ENCODE measurements at regions not wholly inside any gene's neighbourhood (a gene's known extent, or its start where the extent isn't known, plus 50 kb on each side); places are given as distances from the start of the nearest gene placed in this dataset.

DNA sequence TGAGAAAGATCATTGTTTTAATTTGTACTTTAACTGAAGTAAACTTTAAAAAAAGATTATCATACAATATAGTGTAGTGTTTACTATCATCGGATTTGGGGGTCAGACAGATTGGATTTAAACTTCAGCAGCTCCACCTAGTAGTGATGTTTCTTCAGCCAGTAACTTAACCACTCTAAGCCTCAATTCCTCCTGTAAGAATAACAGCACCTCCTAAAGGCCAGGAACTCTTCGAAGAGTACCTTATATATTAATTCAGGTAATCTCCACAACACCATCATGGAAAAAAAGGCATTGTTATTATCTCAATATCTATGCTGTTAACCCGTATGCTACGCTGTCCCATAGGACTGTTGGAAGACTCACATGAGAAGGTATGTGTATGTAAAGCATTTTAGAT, 69.0 kb upstream of the DLGAP1 start:
- TF ChIP-seq, protein P1, sequence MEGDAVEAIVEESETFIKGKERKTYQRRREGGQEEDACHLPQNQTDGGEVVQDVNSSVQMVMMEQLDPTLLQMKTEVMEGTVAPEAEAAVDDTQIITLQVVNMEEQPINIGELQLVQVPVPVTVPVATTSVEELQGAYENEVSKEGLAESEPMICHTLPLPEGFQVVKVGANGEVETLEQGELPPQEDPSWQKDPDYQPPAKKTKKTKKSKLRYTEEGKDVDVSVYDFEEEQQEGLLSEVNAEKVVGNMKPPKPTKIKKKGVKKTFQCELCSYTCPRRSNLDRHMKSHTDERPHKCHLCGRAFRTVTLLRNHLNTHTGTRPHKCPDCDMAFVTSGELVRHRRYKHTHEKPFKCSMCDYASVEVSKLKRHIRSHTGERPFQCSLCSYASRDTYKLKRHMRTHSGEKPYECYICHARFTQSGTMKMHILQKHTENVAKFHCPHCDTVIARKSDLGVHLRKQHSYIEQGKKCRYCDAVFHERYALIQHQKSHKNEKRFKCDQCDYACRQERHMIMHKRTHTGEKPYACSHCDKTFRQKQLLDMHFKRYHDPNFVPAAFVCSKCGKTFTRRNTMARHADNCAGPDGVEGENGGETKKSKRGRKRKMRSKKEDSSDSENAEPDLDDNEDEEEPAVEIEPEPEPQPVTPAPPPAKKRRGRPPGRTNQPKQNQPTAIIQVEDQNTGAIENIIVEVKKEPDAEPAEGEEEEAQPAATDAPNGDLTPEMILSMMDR (IDR thresholded peaks at IDR 0.05; ENCODE audit: low read depth, low read length): no peak
- no peaks in the 10 kb centered on the region for H3K27me3 ChIP-seq
- no peaks in the 10 kb centered on the region for H3K4me1 ChIP-seq
- H3K36me3 ChIP-seq: no peaks in the 10 kb centered on the region
- H3K4me3 ChIP-seq (ENCODE audit: low read depth, low read length): no peak overlapping the region
- no peak for DNase-seq
- H3K9me3 ChIP-seq: no peaks in the 10 kb centered on the region

DNA sequence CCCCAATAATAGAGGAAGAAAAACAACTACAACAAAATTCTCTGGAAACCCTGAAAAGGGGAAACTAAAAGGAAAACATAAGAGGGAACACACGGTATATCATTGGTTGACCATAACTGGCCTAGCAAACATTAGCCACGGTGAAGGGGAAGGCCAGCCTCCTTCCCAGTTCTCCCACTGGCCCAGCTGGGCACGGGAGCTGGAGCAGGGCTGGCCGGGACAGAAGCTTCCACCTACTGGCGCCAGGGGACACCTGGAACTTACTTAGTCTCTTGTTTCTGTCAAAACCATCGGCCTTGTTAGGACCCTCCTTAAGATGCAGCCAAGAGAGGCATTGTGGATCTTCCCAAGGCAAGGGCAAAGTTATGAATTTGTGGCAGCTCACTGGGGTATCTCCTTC, 56.1 kb upstream of the DLGAP1 start:
- no peaks in the 10 kb centered on the region for H3K27me3 ChIP-seq
- H3K36me3 ChIP-seq: no peaks in the 10 kb centered on the region
- no peaks in the 10 kb centered on the region for H3K9me3 ChIP-seq
- TF ChIP-seq, protein P1 (IDR thresholded peaks at IDR 0.05; ENCODE audit: low read depth, low read length): no peak
- no peaks in the 10 kb centered on the region for H3K4me1 ChIP-seq
- no peak for DNase-seq
- no peak overlapping the region for H3K4me3 ChIP-seq (ENCODE audit: low read depth, low read length)

DNA sequence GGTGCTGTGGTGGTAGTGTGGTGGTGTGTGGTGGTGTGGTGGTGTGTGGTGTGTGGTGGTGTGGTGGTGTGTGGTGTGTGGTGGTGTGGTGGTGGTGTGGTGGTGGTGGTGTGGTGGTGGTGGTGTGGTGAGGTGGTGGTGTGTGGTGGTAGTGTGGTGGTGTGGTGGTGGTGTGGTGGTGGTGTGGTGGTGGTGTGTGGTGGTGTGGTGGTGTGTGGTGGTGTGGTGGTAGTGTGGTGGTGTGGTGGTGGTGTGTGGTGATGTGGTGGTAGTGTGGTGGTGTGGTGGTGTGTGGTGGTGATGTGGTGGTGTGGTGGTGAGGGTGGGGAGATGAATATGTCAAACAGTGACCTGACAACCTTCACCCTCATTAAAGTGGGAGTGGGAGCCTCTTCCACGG, 55.6 kb upstream of the DLGAP1 start:
- Histone ChIP-seq H3K9me3 (no peaks in the 10 kb centered on the region), H3K4me1 (no peaks in the 10 kb centered on the region), H3K27me3 (no peaks in the 10 kb centered on the region), H3K36me3 (no peaks in the 10 kb centered on the region), H3K4me3 (ENCODE audit: low read depth, low read length) (no peak overlapping the region)
- DNase-seq: no peak
- TF ChIP-seq, protein P1 (IDR thresholded peaks at IDR 0.05; ENCODE audit: low read depth, low read length): no peak

DNA sequence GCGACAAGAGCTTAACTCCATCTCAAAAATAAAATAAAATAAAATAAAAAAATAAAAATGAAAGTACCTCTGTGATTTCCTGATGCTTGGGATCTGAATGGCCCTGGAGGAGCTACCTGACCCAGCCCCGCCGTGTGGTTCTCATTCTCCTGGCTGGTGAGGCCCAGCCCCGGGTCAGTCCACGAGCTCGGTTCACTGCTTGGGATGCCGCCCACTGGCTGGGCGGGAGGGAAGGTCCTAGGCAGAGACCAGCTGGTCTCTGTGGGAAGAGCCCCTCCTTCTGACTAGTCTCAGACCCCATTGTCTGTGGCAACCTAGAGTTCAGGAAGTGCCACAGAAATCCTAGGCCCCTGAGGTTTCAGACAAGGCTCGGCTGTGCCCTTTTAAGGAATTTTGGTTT, 55.1 kb upstream of the DLGAP1 start:
- TF ChIP-seq, protein P1 (IDR thresholded peaks at IDR 0.05; ENCODE audit: low read depth, low read length): no peak
- Histone ChIP-seq H3K27me3 (no peaks in the 10 kb centered on the region), H3K36me3 (no peaks in the 10 kb centered on the region), H3K4me3 (ENCODE audit: low read depth, low read length) (no peak overlapping the region), H3K4me1 (no peaks in the 10 kb centered on the region), H3K9me3 (no peaks in the 10 kb centered on the region)
- no peak for DNase-seq
